ENCODE measurements at regions not wholly inside any gene's neighbourhood (a gene's known extent, or its start where the extent isn't known, plus 50 kb on each side); places are given as distances from the start of the nearest gene placed in this dataset.

DNA sequence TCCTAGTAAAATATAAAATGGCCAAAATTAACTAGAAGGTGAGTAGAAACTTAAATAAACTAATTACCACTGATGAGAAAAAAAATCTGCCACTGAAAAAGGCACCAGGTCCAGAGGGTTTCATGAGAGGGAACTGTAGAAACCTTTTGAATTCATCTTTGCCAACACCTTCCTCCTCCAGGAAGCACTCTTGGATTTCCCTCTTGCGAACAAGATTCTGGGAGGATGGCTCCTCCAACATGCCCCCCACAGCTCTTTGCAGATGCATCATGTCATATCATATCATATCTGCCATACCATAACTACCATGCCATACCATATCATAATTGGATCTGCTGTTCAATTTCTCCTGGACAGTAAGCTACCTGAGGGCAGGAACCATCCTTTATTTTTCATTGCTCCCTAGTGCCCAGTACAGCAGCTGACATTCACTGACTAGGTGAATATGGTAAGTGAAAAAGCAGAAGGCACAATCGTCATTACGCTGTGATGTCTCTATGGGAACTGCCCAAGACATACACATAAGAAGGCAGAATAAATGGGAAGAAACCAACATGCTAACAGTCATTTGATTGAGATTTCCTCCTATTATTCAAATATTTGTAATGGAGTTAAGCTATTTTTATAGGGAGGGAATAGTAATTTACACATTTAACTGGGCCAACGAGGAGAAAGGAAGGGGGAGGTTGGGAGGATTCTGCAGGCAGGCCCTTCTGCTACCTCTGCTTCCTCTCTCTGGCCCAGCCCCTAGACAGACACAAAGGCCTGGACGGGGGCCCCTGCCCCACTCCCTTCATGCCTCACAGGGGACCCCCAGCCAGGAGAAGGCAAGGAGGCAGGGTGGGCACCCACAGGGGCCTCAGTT lies 110.1 kb upstream of the SMURF2 start:
- Mint-ChIP-seq H3K4me1 (ENCODE audit: low read depth) (peaks cover 3% of the 10 kb centered on the region), H3K27me3 (peaks cover 17% of the 10 kb centered on the region), H3K4me3 (ENCODE audit: low read depth) (no peak overlapping the region), H3K9me3 (ENCODE audit: low read depth) (no peaks in the 10 kb centered on the region), H3K36me3 (ENCODE audit: insufficient read depth) (peaks cover 3% of the 10 kb centered on the region), H3K27ac (no peak overlapping the region)
- no peak for DNase-seq (ENCODE audit: low spot score, unreplicated experiment)
- TF ChIP-seq, protein P1, sequence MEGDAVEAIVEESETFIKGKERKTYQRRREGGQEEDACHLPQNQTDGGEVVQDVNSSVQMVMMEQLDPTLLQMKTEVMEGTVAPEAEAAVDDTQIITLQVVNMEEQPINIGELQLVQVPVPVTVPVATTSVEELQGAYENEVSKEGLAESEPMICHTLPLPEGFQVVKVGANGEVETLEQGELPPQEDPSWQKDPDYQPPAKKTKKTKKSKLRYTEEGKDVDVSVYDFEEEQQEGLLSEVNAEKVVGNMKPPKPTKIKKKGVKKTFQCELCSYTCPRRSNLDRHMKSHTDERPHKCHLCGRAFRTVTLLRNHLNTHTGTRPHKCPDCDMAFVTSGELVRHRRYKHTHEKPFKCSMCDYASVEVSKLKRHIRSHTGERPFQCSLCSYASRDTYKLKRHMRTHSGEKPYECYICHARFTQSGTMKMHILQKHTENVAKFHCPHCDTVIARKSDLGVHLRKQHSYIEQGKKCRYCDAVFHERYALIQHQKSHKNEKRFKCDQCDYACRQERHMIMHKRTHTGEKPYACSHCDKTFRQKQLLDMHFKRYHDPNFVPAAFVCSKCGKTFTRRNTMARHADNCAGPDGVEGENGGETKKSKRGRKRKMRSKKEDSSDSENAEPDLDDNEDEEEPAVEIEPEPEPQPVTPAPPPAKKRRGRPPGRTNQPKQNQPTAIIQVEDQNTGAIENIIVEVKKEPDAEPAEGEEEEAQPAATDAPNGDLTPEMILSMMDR (IDR thresholded peaks at IDR 0.05; ENCODE audit: unreplicated experiment): no peak

DNA sequence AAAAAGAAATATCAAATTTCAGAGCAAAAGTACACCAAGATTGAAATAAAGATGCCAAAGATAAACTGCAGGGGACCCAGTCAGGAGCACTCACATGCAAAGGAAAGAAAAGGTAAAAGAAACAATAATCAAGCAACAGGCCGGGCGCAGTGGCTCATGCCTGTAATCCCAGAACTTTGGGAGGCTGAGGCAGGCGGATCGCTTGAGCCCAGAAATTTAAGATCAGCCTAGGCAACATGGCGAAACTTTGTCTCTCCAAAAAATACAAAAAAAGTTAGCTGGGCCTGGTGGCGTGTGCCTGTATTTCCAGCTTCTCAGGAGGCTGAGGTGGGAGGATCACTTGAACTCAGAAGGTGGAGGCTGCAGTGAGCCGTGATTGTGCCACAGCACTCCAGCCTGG lies 107.6 kb upstream of the SMURF2 start:
- Mint-ChIP-seq H3K27me3 (no peaks in the 10 kb centered on the region), H3K27ac (no peak overlapping the region), H3K36me3 (ENCODE audit: insufficient read depth) (peaks cover 4% of the 10 kb centered on the region), H3K4me3 (ENCODE audit: low read depth) (no peak overlapping the region), H3K9me3 (ENCODE audit: low read depth) (no peaks in the 10 kb centered on the region), H3K4me1 (ENCODE audit: low read depth) (peaks cover 14% of the 10 kb centered on the region)
- TF ChIP-seq, protein P1 (IDR thresholded peaks at IDR 0.05; ENCODE audit: unreplicated experiment): no peak
- DNase-seq (ENCODE audit: low spot score, unreplicated experiment): no peak

DNA sequence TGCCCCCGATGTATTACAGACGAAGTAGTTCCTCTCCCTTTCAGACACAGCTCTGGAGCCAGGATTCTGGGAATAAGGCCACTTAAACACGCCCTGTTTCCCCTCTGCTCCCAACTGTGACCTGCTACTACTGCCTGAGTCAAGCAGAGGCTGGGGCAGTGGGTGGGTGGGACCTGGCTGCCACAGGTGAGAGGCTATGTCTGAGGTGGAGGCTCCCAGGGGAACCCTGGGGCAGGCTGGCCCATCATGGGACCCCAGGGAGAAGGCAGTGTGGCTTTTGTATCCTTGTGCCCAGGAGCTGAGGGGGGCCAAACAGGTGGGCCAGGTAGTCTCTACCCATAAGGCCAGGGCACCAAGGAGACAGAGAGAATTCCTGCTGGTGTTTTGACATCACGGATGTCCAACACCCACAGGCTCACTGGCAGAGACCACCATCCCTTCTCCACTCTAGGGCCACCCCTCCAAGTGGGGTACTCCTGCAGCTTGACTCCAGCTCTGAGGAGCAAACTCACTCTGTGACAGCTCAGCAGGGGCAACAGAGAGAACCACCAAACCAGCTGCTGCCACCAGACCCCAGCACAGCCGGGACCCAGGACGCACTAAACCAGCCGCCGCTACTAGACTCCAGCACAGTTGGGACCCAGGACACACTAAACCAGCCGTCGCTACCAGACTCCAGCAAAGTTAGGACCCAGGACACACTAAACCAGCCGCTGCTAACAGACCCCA lies 105.3 kb upstream of the SMURF2 start:
- Mint-ChIP-seq H3K27ac (no peak overlapping the region), H3K27me3 (no peaks in the 10 kb centered on the region), H3K9me3 (ENCODE audit: low read depth) (no peaks in the 10 kb centered on the region), H3K4me3 (ENCODE audit: low read depth) (no peak overlapping the region), H3K36me3 (ENCODE audit: insufficient read depth) (peaks cover 6% of the 10 kb centered on the region), H3K4me1 (ENCODE audit: low read depth) (peaks cover 13% of the 10 kb centered on the region)
- TF ChIP-seq, protein P1 (IDR thresholded peaks at IDR 0.05; ENCODE audit: unreplicated experiment): no peak
- no peak for DNase-seq (ENCODE audit: low spot score, unreplicated experiment)

DNA sequence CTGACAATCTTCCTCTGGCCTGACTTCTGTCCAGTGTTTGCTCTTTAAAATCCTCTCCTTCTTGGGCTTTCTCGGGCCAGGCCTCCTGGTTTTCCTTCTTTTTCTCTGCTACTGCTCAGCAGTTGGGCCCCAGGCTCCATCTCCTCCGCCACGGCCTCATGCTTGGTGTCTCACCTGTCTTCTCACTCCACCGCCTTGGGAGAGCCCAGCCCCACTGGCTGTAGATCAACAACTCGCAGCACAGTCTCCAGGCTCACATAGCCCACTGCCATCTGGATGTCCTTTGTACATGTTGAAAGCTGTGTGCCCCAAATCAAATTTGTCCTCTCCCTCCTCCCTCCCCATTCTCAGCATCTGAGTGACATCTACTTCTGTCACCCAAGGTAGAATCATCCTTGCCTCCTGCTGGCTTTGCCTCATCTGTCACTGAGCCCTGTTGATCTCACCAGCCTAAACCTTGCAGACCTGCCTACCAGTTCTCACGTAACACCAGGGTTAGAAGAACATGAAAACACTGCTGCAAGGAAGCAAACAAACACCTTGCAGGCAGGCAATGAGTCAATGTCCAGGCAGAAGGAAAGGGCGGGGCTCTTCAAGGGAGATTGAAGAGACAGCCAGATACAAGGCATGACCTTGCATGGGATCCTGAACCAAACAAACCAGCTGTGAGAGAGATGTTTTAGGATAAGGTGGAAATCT lies 103.2 kb upstream of the SMURF2 start:
- DNase-seq (ENCODE audit: low spot score, unreplicated experiment): no peak
- Mint-ChIP-seq H3K36me3 (ENCODE audit: insufficient read depth) (peaks cover 14% of the 10 kb centered on the region), H3K9me3 (ENCODE audit: low read depth) (no peaks in the 10 kb centered on the region), H3K27ac (peak overlapping the region; percentile 44), H3K4me1 (ENCODE audit: low read depth) (peaks cover 20% of the 10 kb centered on the region), H3K27me3 (no peaks in the 10 kb centered on the region), H3K4me3 (ENCODE audit: low read depth) (no peak overlapping the region)
- TF ChIP-seq, protein P1 (IDR thresholded peaks at IDR 0.05; ENCODE audit: unreplicated experiment): no peak

Data from progenitor cell of endocrine pancreas (in vitro differentiated cells).